ACC112 (cell line): ENCODE measurements at regions not wholly inside any gene's neighbourhood (a gene's known extent, or its start where the extent isn't known, plus 50 kb on each side); places are given as distances from the start of the nearest gene placed in this dataset.

Source experiments
- H2AFZ ChIP-seq: fragments of 200-600 bp; sonication (generic); one replicate; pipeline ENCODE4 v1.6.0; 2017; ENCODE audit warnings: antibody characterized with exemption, low read length; ENCODE audit not compliant: unreplicated experiment
- H3K27ac ChIP-seq: fragments of 200-600 bp; sonication (generic); 2 replicates; pipeline ENCODE4 v1.5.1; 2014; ENCODE audit warnings: low read depth, mild to moderate bottlenecking, antibody characterized with exemption, low read length, moderate library complexity
- H3K27me3 ChIP-seq: fragments of 200-600 bp; sonication (generic); 2 replicates; pipeline ENCODE4 v1.6.1; 2014; ENCODE audit warnings: mild to moderate bottlenecking, antibody characterized with exemption, low read length, moderate library complexity, mixed read lengths; ENCODE audit not compliant: insufficient read depth
- H3K36me3 ChIP-seq: fragments of 200-600 bp; sonication (generic); 2 replicates; pipeline ENCODE4 v1.6.1; 2016; ENCODE audit warnings: mild to moderate bottlenecking, antibody characterized with exemption, low read length, moderate library complexity, mixed read lengths; ENCODE audit not compliant: insufficient read depth
- H3K4me1 ChIP-seq: fragments of 200-600 bp; sonication (generic); one replicate; pipeline ENCODE4 v1.6.1; 2016; ENCODE audit warnings: low read length, mixed read lengths; ENCODE audit not compliant: insufficient read depth, unreplicated experiment, control insufficient read depth
- H3K4me3 ChIP-seq: fragments of 200-600 bp; sonication (generic); 2 replicates; pipeline ENCODE4 v1.5.1; 2014; ENCODE audit warnings: mild to moderate bottlenecking, low read depth, low read length
- H3K79me2 ChIP-seq: fragments of 200-600 bp; sonication (generic); one replicate; pipeline ENCODE4 v1.6.0; 2016; ENCODE audit warnings: low read length; ENCODE audit not compliant: control insufficient read depth, unreplicated experiment, insufficient read depth

GRCh38 chr3:168858327-168858726 lies 762.6 kb upstream of the GOLIM4 start:
- H3K4me1 ChIP-seq, result no peaks in the 10 kb centered on the region
- no peaks in the 10 kb centered on the region for H3K36me3 ChIP-seq
- no peaks in the 10 kb centered on the region for H3K27me3 ChIP-seq
- no peaks in the 10 kb centered on the region for H3K79me2 ChIP-seq
- no peak overlapping the region for H2AFZ ChIP-seq
- H3K4me3 ChIP-seq, result no peak overlapping the region
- H3K27ac ChIP-seq, result no peak overlapping the region

GRCh38 chr3:168850109-168850508 lies 754.4 kb upstream of the GOLIM4 start:
- H3K4me1 ChIP-seq, result no peaks in the 10 kb centered on the region
- peaks cover 32% of the 10 kb centered on the region for H3K27me3 ChIP-seq
- H3K4me3 ChIP-seq, result no peak overlapping the region
- no peaks in the 10 kb centered on the region for H3K79me2 ChIP-seq
- no peaks in the 10 kb centered on the region for H3K36me3 ChIP-seq
- no peak overlapping the region for H3K27ac ChIP-seq
- no peak overlapping the region for H2AFZ ChIP-seq

GRCh38 chr3:168847291-168847883 lies 751.7 kb upstream of the GOLIM4 start:
- Histone ChIP-seq H2AFZ (no peak overlapping the region), H3K27me3 (peaks cover 45% of the 10 kb centered on the region), H3K36me3 (no peaks in the 10 kb centered on the region), H3K27ac (no peak overlapping the region), H3K79me2 (no peaks in the 10 kb centered on the region), H3K4me1 (no peaks in the 10 kb centered on the region), H3K4me3 (no peak overlapping the region)

GRCh38 chr3:168844894-168845482 lies 749.3 kb upstream of the GOLIM4 start:
- H3K4me1 ChIP-seq, result no peaks in the 10 kb centered on the region
- H3K36me3 ChIP-seq, result no peaks in the 10 kb centered on the region
- H3K27me3 ChIP-seq, result peaks cover 34% of the 10 kb centered on the region
- H3K4me3 ChIP-seq, result no peak overlapping the region
- H3K27ac ChIP-seq, result no peak overlapping the region
- H3K79me2 ChIP-seq, result no peaks in the 10 kb centered on the region
- H2AFZ ChIP-seq, result no peak overlapping the region

- H2AFZ ChIP-seq, result no peak overlapping the region
- no peaks in the 10 kb centered on the region for H3K4me1 ChIP-seq
- no peaks in the 10 kb centered on the region for H3K79me2 ChIP-seq
- peaks cover 30% of the 10 kb centered on the region for H3K27me3 ChIP-seq
- H3K27ac ChIP-seq, result no peak overlapping the region
- H3K36me3 ChIP-seq, result no peaks in the 10 kb centered on the region
- H3K4me3 ChIP-seq, result no peak overlapping the region
Observed at GRCh38 chr3:168844472-168844871, 748.7 kb upstream of the GOLIM4 start.

GRCh38 chr3:168843481-168843880 lies 747.8 kb upstream of the GOLIM4 start:
- Histone ChIP-seq H3K4me3 (no peak overlapping the region), H3K4me1 (no peaks in the 10 kb centered on the region), H3K27me3 (peaks cover 30% of the 10 kb centered on the region), H3K36me3 (no peaks in the 10 kb centered on the region), H3K27ac (no peak overlapping the region), H2AFZ (no peak overlapping the region), H3K79me2 (no peaks in the 10 kb centered on the region)

- H3K27ac ChIP-seq, result no peak overlapping the region
- no peaks in the 10 kb centered on the region for H3K4me1 ChIP-seq
- H3K36me3 ChIP-seq, result no peaks in the 10 kb centered on the region
- H3K27me3 ChIP-seq, result peaks cover 8% of the 10 kb centered on the region
- H3K79me2 ChIP-seq, result no peaks in the 10 kb centered on the region
- H2AFZ ChIP-seq, result no peak overlapping the region
- H3K4me3 ChIP-seq, result no peak overlapping the region
Observed at GRCh38 chr3:168839653-168840052, 743.9 kb upstream of the GOLIM4 start.

GRCh38 chr3:168834558-168834957 lies 738.8 kb upstream of the GOLIM4 start:
- Histone ChIP-seq H3K27ac (no peak overlapping the region), H2AFZ (no peak overlapping the region), H3K4me3 (no peak overlapping the region), H3K27me3 (no peaks in the 10 kb centered on the region), H3K4me1 (no peaks in the 10 kb centered on the region), H3K36me3 (no peaks in the 10 kb centered on the region), H3K79me2 (no peaks in the 10 kb centered on the region)

GRCh38 chr3:168828943-168829342 lies 733.2 kb upstream of the GOLIM4 start:
- H3K27ac ChIP-seq, result no peak overlapping the region
- H2AFZ ChIP-seq, result no peak overlapping the region

GRCh38 chr3:168828536-168828935 lies 732.8 kb upstream of the GOLIM4 start:
- H3K27ac ChIP-seq, result no peak overlapping the region
- H3K4me3 ChIP-seq, result no peak overlapping the region
- no peak overlapping the region for H2AFZ ChIP-seq
- no peaks in the 10 kb centered on the region for H3K79me2 ChIP-seq
- no peaks in the 10 kb centered on the region for H3K27me3 ChIP-seq
- no peaks in the 10 kb centered on the region for H3K4me1 ChIP-seq
- no peaks in the 10 kb centered on the region for H3K36me3 ChIP-seq

More at GRCh38 chr3:168828943-168829342, 733.2 kb upstream of the GOLIM4 start:
- Histone ChIP-seq H3K36me3 (no peaks in the 10 kb centered on the region), H3K27me3 (no peaks in the 10 kb centered on the region), H3K79me2 (no peaks in the 10 kb centered on the region), H3K4me3 (no peak overlapping the region), H3K4me1 (no peaks in the 10 kb centered on the region)

GRCh38 chr3:168828014-168828413 lies 732.3 kb upstream of the GOLIM4 start:
- peak overlapping the region; percentile 33 for H2AFZ ChIP-seq
- no peak overlapping the region for H3K27ac ChIP-seq
- H3K79me2 ChIP-seq, result no peaks in the 10 kb centered on the region
- H3K27me3 ChIP-seq, result no peaks in the 10 kb centered on the region
- no peaks in the 10 kb centered on the region for H3K4me1 ChIP-seq
- H3K4me3 ChIP-seq, result no peak overlapping the region
- H3K36me3 ChIP-seq, result no peaks in the 10 kb centered on the region
